ENCODE measurements at regions not wholly inside any gene's neighbourhood (a gene's known extent, or its start where the extent isn't known, plus 50 kb on each side); places are given as distances from the start of the nearest gene placed in this dataset.
"Not testable (repeated sequence)": the region's sequence is repeated elsewhere in the genome, so short reads cannot be mapped to it uniquely, and the experiment has no call there.

- TF ChIP-seq CTCF (IDR thresholded peaks at IDR 0.05 in 2 of 3, conservative IDR thresholded peaks at IDR 0.05 in 1 of 3; ENCODE audit: borderline replicate concordance in 1 of 3, insufficient read depth in 1 of 3, low read depth in 2 of 3, low read length in 2 of 3); POLR2A (IDR thresholded peaks at IDR 0.05; ENCODE audit: borderline replicate concordance, extremely low read depth, insufficient read depth, insufficient read length); EZH2 (IDR thresholded peaks at IDR 0.05); CEBPB (IDR thresholded peaks at IDR 0.05; ENCODE audit: low read depth); SRF (IDR thresholded peaks at IDR 0.05; ENCODE audit: low read depth); POLR2AphosphoS5 (IDR thresholded peaks at IDR 0.05; ENCODE audit: low read depth, low read length): not testable (repeated sequence)
Observed at GRCh38 chr1:29919041-29919440, 682.7 kb downstream of the PTPRU start.

Data from HCT116 (cell line).